ENCODE measurements at regions not wholly inside any gene's neighbourhood (a gene's known extent, or its start where the extent isn't known, plus 50 kb on each side); places are given as distances from the start of the nearest gene placed in this dataset.

- TF ChIP-seq, protein P1, sequence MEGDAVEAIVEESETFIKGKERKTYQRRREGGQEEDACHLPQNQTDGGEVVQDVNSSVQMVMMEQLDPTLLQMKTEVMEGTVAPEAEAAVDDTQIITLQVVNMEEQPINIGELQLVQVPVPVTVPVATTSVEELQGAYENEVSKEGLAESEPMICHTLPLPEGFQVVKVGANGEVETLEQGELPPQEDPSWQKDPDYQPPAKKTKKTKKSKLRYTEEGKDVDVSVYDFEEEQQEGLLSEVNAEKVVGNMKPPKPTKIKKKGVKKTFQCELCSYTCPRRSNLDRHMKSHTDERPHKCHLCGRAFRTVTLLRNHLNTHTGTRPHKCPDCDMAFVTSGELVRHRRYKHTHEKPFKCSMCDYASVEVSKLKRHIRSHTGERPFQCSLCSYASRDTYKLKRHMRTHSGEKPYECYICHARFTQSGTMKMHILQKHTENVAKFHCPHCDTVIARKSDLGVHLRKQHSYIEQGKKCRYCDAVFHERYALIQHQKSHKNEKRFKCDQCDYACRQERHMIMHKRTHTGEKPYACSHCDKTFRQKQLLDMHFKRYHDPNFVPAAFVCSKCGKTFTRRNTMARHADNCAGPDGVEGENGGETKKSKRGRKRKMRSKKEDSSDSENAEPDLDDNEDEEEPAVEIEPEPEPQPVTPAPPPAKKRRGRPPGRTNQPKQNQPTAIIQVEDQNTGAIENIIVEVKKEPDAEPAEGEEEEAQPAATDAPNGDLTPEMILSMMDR (IDR thresholded peaks at IDR 0.05; ENCODE audit: low read length): no peak
- no peak for TF ChIP-seq EZH2 (IDR thresholded peaks at IDR 0.05; ENCODE audit: borderline replicate concordance, low read length)
These were observed 429.3 kb downstream of the TMEM232 start for GRCh38 chr5:110297152-110297670.

All from OCI-LY1 (cell line).